Sigmoid colon (tissue), 3 donors: ENCODE measurements at regions not wholly inside any gene's neighbourhood (a gene's known extent, or its start where the extent isn't known, plus 50 kb on each side); places are given as distances from the start of the nearest gene placed in this dataset.

Experiments
- CTCF ChIP-seq, 4 experiments: fragments of 450-650 bp in 3 of 4; fragments of 200-600 bp in 1 of 4; IDR thresholded peaks; one replicate each; pipeline ENCODE4 v1.5.1; 2016 to 2019; ENCODE audit warnings: antibody characterized with exemption in 4 of 4, mild to moderate bottlenecking in 3 of 4, moderate library complexity in 2 of 4
- POLR2A ChIP-seq, 2 donors: fragments of 450-650 bp; IDR thresholded peaks; one replicate each; pipeline ENCODE4 v1.6.1; 2016; ENCODE audit warnings: antibody characterized with exemption in 2 of 2, mild to moderate bottlenecking in 2 of 2, moderate library complexity in 2 of 2

GRCh38 chr18:6609666-6610264, 119.8 kb upstream of the ARHGAP28 start:
- no peak for TF ChIP-seq CTCF (IDR thresholded peaks at IDR 0.05)
- TF ChIP-seq POLR2A (IDR thresholded peaks at IDR 0.05), result no peak
